Spinal cord (tissue), 10 donors: ENCODE measurements at regions not wholly inside any gene's neighbourhood (a gene's known extent, or its start where the extent isn't known, plus 50 kb on each side); places are given as distances from the start of the nearest gene placed in this dataset. TPM values are rescaled to one million over a fixed set of nuclear protein-coding genes. Genes with fewer than 3 reads are reported as not detected.
A peak's percentile ranks its signal among the peaks of the same experiment; 100 is the strongest.
"Not testable (repeated sequence)": the region's sequence is repeated elsewhere in the genome, so short reads cannot be mapped to it uniquely, and the experiment has no call there.

Experiments used
- DNase-seq, 6 donors: peaks; one replicate each; pipeline versions ENCODE4 v3.0.0 to v3.0.0-alpha.2; 2013 to 2015; ENCODE audit warnings: low spot score in 6 of 6, low read depth in 4 of 6
- H3K27ac ChIP-seq: one replicate; pipeline ENCODE4 v1.5.1; 2013; ENCODE audit warnings: low read depth, low read length, control low read depth
- H3K27me3 ChIP-seq: one replicate; pipeline ENCODE4 v1.6.1; 2013; ENCODE audit warnings: low read length; ENCODE audit not compliant: control insufficient read depth, insufficient read depth
- H3K36me3 ChIP-seq: one replicate; pipeline ENCODE4 v1.6.1; 2013; ENCODE audit warnings: low read length; ENCODE audit not compliant: control insufficient read depth, insufficient read depth
- H3K4me1 ChIP-seq: one replicate; pipeline ENCODE4 v1.6.1; 2013; ENCODE audit warnings: low read length; ENCODE audit not compliant: control insufficient read depth, insufficient read depth
- H3K4me3 ChIP-seq: one replicate; pipeline ENCODE4 v1.5.1; 2013; ENCODE audit warnings: low read depth, low read length, control low read depth
- H3K9me3 ChIP-seq: one replicate; pipeline ENCODE4 v1.6.1; 2013; ENCODE audit warnings: low read length; ENCODE audit not compliant: control insufficient read depth, insufficient read depth
- WGBS: methylation state at CpG from one replicate; pipeline ENCODE4 v1.1.5; 2013; ENCODE audit warnings: missing lambda C conversion rate; ENCODE audit not compliant: insufficient coverage; 5-methylcytosine and 5-hydroxymethylcytosine counted together
- small RNA-seq: library from RNA; depleted of rRNA; stranded (forward); fragments of <200 nt; gene quantifications from one replicate; pipeline ENCODE3, GENCODE V24; 2014; ENCODE audit warnings: low replicate concordance
- donor health status: healthy.

- not testable (repeated sequence) for H3K36me3 ChIP-seq, H3K4me3 ChIP-seq, H3K4me1 ChIP-seq, H3K9me3 ChIP-seq, H3K27me3 ChIP-seq, H3K27ac ChIP-seq
- 53% methylated on average over 2 of the region's 10 CpGs for WGBS
- peak in 1 of 6 donors; percentile 1 for DNase-seq
Observed at GRCh38 chrX:89350024-89350423, 571.7 kb upstream of the TGIF2LX start.

- not testable (repeated sequence) for H3K36me3 ChIP-seq, H3K4me3 ChIP-seq, H3K27me3 ChIP-seq, DNase-seq, H3K27ac ChIP-seq, H3K9me3 ChIP-seq, H3K4me1 ChIP-seq
- no CpG with 5 or more reads among the region's 2 CpGs for WGBS
Observed at GRCh38 chrX:89369904-89370303, 551.8 kb upstream of the TGIF2LX start.

DNA sequence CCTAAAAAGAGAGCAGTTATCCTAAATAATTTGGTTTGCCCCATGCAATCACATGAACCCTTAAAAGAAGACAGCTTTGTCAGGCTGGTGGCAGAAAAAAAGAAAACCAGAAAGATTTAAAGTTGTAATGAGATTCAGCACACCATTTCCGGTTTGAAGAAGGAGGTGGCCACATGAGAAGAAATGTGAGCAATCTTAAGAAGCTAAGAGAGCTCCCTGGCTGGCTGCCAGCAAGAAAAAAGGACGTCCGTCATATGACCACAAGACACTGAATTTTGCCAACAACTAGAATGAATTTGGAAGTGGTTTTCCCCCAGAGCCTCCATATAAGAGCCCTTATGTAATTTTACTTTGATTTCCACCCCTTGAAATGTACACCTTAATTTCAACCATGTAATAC, 528.7 kb upstream of the TGIF2LX start:
- not testable (repeated sequence) for DNase-seq
- 67% methylated on average over 1 of the region's 3 CpGs for WGBS

DNA sequence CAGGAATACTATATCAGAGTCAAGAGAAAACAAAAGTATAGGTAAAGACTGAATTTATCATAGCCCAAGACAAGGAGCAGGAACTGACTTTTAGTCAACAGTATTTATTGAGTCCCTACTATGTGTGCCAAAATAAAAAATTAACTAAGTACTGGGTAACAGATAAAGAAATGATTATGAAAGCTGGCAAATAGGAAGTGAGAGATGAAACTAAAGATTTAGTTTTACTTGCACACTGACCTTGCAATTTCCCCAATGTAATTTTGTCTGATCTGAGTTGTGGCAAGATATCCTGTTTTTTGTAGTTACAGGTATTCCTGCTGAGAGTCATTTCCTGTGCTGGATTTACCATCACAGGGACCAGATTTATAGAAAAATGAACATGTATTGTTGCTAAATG, 518.9 kb upstream of the TGIF2LX start:
- H3K27me3 ChIP-seq, H3K4me3 ChIP-seq, H3K36me3 ChIP-seq, DNase-seq, H3K27ac ChIP-seq, H3K9me3 ChIP-seq, H3K4me1 ChIP-seq: not testable (repeated sequence)

More for the DNA sequence above, 528.7 kb upstream of the TGIF2LX start:
- H3K4me1 ChIP-seq, H3K9me3 ChIP-seq, H3K4me3 ChIP-seq, H3K36me3 ChIP-seq, H3K27me3 ChIP-seq, H3K27ac ChIP-seq: not testable (repeated sequence)

DNA sequence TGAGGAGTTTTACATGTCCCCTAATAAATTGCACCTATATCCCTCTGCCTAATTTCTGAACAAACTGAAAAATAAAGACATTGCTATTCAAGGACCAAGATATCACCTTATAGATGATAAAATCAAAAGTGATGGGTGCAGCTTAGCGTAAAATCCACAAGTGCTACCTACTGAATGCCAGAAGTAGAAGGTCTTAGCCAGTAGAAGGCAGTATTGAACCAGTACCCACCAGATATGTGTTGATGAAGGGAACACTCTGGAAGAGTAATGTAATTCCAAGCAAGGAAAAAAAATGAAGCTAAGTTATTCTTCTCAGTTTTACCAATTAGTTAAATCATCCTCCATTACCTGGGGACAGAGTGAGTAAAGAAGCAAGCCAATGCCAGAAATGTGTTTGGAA, 516.6 kb upstream of the TGIF2LX start:
- H3K36me3 ChIP-seq, H3K27ac ChIP-seq, H3K27me3 ChIP-seq, DNase-seq, H3K4me1 ChIP-seq, H3K4me3 ChIP-seq, H3K9me3 ChIP-seq: not testable (repeated sequence)
- WGBS, result no CpG with 5 or more reads among the region's 1 CpG

GRCh38 chrX:89416930-89417329, 504.8 kb upstream of the TGIF2LX start:
- not testable (repeated sequence) for H3K27me3 ChIP-seq, H3K36me3 ChIP-seq, H3K4me3 ChIP-seq, DNase-seq, H3K27ac ChIP-seq, H3K9me3 ChIP-seq, H3K4me1 ChIP-seq
- WGBS, result 98% methylated on average over 7 of the region's 12 CpGs

DNA sequence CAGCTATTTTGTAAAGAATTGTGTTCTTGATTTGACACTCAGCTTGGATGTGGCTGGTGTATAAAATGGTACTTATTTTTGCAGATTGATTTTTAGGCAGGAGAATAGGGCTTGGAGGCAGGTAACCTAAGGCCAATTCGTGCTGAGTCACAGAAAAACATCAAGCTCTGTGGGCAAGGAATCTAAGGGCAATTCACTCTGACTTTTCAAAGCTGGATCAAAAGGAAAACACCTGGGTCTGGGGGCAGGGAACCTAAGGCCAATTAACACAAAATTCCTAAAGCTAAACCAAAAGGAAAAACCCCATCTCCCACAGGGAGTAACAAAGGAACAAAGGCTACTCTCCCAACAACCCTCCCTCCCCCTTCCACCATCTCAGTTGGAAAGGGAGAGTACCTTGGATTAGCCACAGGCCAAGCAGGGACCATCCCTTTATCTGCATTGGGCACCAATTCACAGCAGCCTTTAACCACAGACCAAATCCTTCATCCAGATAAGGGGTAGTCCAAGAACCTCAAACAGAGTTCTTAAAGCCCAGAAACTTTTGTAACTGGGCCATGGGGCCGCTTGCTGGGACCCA, 489.0 kb upstream of the TGIF2LX start:
- not testable (repeated sequence) for H3K4me1 ChIP-seq, H3K9me3 ChIP-seq, H3K27me3 ChIP-seq, H3K27ac ChIP-seq, H3K4me3 ChIP-seq, H3K36me3 ChIP-seq, DNase-seq
- 40% methylated on average over 1 of the region's 2 CpGs for WGBS

Small RNAs in the stretch of these regions (small RNA-seq; reads per million reads assigned to genes)
- not detected for gene SRIP2
